OCI-LY1 (cell line): ENCODE measurements at regions not wholly inside any gene's neighbourhood (a gene's known extent, or its start where the extent isn't known, plus 50 kb on each side); places are given as distances from the start of the nearest gene placed in this dataset.

Source experiments
- H2AFZ ChIP-seq: fragments of 200-600 bp; sonication (generic), shearing (Covaris generic); 2 replicates; pipeline ENCODE4 v1.6.0; 2014; ENCODE audit warnings: antibody characterized with exemption, mild to moderate bottlenecking, low read length
- H3F3A ChIP-seq: fragments of 200-600 bp; sonication (generic), shearing (Covaris generic); 2 replicates; pipeline ENCODE4 v1.6.0; 2014; ENCODE audit warnings: mild to moderate bottlenecking, antibody characterized with exemption, low read length, moderate library complexity; ENCODE audit not compliant: insufficient read depth
- H3K27ac ChIP-seq: fragments of 200-600 bp; sonication (generic); 2 replicates; pipeline ENCODE4 v1.5.1; 2014; ENCODE audit warnings: low read length, mixed run types, mild to moderate bottlenecking, low read depth; ENCODE audit not compliant: poor library complexity, severe bottlenecking
- H3K27me3 ChIP-seq: fragments of 200-600 bp; sonication (generic); 2 replicates; pipeline ENCODE4 v1.6.0; 2014; ENCODE audit warnings: antibody characterized with exemption, mild to moderate bottlenecking, low read length, moderate library complexity; ENCODE audit not compliant: insufficient read depth
- H3K36me3 ChIP-seq: fragments of 200-600 bp; sonication (generic); 2 replicates; pipeline ENCODE4 v1.6.1; 2014; ENCODE audit warnings: mild to moderate bottlenecking, antibody characterized with exemption, low read length, moderate library complexity, mixed read lengths; ENCODE audit not compliant: insufficient read depth
- H3K4me1 ChIP-seq: fragments of 200-600 bp; sonication (generic); 2 replicates; pipeline ENCODE4 v1.5.1; 2014; ENCODE audit warnings: mild to moderate bottlenecking, low read length, moderate library complexity; ENCODE audit not compliant: insufficient read depth, severe bottlenecking
- H3K4me2 ChIP-seq: fragments of 200-600 bp; sonication (generic), shearing (Covaris generic); 2 replicates; pipeline ENCODE4 v1.6.1; 2014; ENCODE audit warnings: low read length
- H3K4me3 ChIP-seq: fragments of 200-600 bp; sonication (generic); 2 replicates; pipeline ENCODE4 v1.5.1; 2014; ENCODE audit warnings: low read length, low read depth, mild to moderate bottlenecking, mixed read lengths; ENCODE audit not compliant: poor library complexity, severe bottlenecking
- H3K79me2 ChIP-seq: fragments of 200-600 bp; shearing (Covaris generic); 2 replicates; pipeline ENCODE4 v1.6.1; 2016; ENCODE audit warnings: mixed run types, low read length, mixed read lengths; ENCODE audit not compliant: insufficient read depth
- H3K9ac ChIP-seq: fragments of 200-600 bp; sonication (generic), shearing (Covaris generic); 2 replicates; pipeline ENCODE4 v1.6.1; 2014; ENCODE audit warnings: mild to moderate bottlenecking, low read length, mixed read lengths
- H3K9me2 ChIP-seq: fragments of 200-600 bp; sonication (generic), shearing (Covaris generic); 2 replicates; pipeline ENCODE4 v1.6.1; 2014; ENCODE audit warnings: low read depth, mild to moderate bottlenecking, low read length, mixed read lengths
- H3K9me3 ChIP-seq: fragments of 200-600 bp; shearing (Covaris generic); 2 replicates; pipeline ENCODE4 v1.6.1; 2014; ENCODE audit warnings: low read length, mixed read lengths
- H4K20me1 ChIP-seq: fragments of 200-600 bp; sonication (generic), shearing (Covaris generic); 2 replicates; pipeline ENCODE4 v1.6.0; 2016; ENCODE audit warnings: mild to moderate bottlenecking, low read length; ENCODE audit not compliant: insufficient read depth
- EZH2 ChIP-seq: fragments of 200-600 bp; sonication (generic), shearing (Covaris generic); IDR thresholded peaks from 2 replicates; pipeline ENCODE4 v1.8.0; 2017; ENCODE audit warnings: borderline replicate concordance, mixed run types, mild to moderate bottlenecking, antibody characterized with exemption, low read length, moderate library complexity, mixed read lengths
- TF ChIP-seq, protein P1 (sequence below): fragments of 200-600 bp; sonication (generic), shearing (Covaris generic); IDR thresholded peaks from 2 replicates; pipeline ENCODE4 v1.5.1; 2017; ENCODE audit warnings: mild to moderate bottlenecking, antibody characterized with exemption, low read length, moderate library complexity, mixed read lengths

DNA sequence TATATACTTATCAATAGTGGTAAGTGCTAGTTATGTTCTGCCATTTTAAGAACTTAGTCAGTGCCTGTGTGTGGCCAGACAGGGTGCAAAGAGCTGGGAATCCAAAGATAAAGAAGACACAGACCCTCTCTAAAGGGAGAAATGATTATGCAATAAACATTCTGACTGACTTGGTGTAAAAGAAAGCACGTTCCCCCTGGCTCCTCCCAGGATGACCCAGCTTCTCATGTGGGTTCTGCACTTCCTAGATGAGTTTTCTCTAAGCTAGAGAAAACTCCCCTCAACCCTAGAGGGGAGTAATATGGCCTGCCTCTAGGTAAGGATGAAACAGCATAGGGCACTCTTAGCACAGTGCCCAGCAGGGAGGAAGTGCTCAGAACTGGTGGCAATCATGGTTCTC is 231.2 kb downstream of the VRK1 start:
- no peaks in the 10 kb centered on the region for H3K79me2 ChIP-seq
- TF ChIP-seq, protein P1, sequence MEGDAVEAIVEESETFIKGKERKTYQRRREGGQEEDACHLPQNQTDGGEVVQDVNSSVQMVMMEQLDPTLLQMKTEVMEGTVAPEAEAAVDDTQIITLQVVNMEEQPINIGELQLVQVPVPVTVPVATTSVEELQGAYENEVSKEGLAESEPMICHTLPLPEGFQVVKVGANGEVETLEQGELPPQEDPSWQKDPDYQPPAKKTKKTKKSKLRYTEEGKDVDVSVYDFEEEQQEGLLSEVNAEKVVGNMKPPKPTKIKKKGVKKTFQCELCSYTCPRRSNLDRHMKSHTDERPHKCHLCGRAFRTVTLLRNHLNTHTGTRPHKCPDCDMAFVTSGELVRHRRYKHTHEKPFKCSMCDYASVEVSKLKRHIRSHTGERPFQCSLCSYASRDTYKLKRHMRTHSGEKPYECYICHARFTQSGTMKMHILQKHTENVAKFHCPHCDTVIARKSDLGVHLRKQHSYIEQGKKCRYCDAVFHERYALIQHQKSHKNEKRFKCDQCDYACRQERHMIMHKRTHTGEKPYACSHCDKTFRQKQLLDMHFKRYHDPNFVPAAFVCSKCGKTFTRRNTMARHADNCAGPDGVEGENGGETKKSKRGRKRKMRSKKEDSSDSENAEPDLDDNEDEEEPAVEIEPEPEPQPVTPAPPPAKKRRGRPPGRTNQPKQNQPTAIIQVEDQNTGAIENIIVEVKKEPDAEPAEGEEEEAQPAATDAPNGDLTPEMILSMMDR: no peak
- TF ChIP-seq EZH2: no peak
- no peak overlapping the region for H3K27ac ChIP-seq
- H4K20me1 ChIP-seq: no peaks in the 10 kb centered on the region
- H3K4me3 ChIP-seq: no peak overlapping the region
- H3K4me1 ChIP-seq: no peaks in the 10 kb centered on the region
- H3K4me2 ChIP-seq: no peak overlapping the region
- H2AFZ ChIP-seq: no peak overlapping the region
- no peak overlapping the region for H3K9ac ChIP-seq
- no peaks in the 10 kb centered on the region for H3K9me3 ChIP-seq
- H3K36me3 ChIP-seq: no peaks in the 10 kb centered on the region
- 0 out of 2 replicates have a peak, but pooled peaks cover 9% of the 10 kb centered on the region for H3K27me3 ChIP-seq
- H3K9me2 ChIP-seq: no peaks in the 10 kb centered on the region
- H3F3A ChIP-seq: no peaks in the 10 kb centered on the region

DNA sequence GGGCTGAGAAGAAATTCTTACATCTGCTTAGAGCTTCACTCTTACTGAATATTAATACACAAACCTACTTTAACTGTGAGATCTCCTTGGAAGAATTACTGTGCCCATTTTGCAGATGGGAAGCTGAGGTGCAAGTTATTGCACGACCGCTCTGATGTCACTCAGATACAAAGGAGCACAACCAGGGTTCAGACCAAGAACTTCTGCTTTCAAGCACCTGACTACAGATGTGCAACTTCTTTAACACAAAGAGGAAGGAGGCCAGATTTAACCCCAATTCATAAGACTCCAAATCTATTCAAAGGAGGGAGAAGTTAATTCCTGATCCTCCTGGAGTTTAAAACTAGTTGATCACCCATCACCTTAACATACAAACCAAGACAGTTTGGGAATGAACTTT is 232.6 kb downstream of the VRK1 start:
- no peak overlapping the region for H3K9ac ChIP-seq
- H3K36me3 ChIP-seq: no peaks in the 10 kb centered on the region
- no peaks in the 10 kb centered on the region for H3K4me1 ChIP-seq
- no peaks in the 10 kb centered on the region for H4K20me1 ChIP-seq
- H3K4me2 ChIP-seq: no peak overlapping the region
- no peak overlapping the region for H3K27ac ChIP-seq
- H3K9me2 ChIP-seq: no peaks in the 10 kb centered on the region
- H3K79me2 ChIP-seq: no peaks in the 10 kb centered on the region
- no peak overlapping the region for H2AFZ ChIP-seq
- H3K9me3 ChIP-seq: no peaks in the 10 kb centered on the region
- no peak overlapping the region for H3K4me3 ChIP-seq
- no peak for TF ChIP-seq EZH2
- TF ChIP-seq, protein P1: no peak
- H3K27me3 ChIP-seq: 0 out of 2 replicates have a peak, but pooled peaks cover 9% of the 10 kb centered on the region
- no peaks in the 10 kb centered on the region for H3F3A ChIP-seq

DNA sequence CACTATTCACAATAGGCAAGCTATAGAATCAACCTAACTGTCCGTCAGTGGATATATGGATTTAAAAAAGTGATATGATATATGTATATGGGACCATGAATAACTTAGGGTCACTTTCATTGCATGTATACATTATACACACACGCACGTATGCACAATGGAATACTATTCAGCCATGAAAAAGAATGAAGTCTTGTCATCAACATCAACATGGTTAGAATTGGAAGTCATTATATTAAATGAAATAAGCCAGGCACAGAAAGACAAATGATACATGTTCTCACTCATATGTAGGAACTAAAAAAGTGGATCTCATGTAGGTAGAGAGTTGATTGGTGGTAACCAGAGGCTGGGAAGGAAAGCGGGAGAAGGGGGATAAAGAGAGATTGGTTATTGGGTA is 234.3 kb downstream of the VRK1 start:
- H3K4me1 ChIP-seq: no peaks in the 10 kb centered on the region
- TF ChIP-seq EZH2: no peak
- TF ChIP-seq, protein P1: no peak
- H3K9me3 ChIP-seq: no peaks in the 10 kb centered on the region

More for the DNA sequence above, 234.3 kb downstream of the VRK1 start:
- Histone ChIP-seq H3K27ac (no peak overlapping the region), H3K9ac (no peak overlapping the region), H3K4me3 (no peak overlapping the region), H2AFZ (no peak overlapping the region), H3K79me2 (no peaks in the 10 kb centered on the region), H3K4me2 (no peak overlapping the region), H3K9me2 (no peaks in the 10 kb centered on the region), H3K36me3 (no peaks in the 10 kb centered on the region), H4K20me1 (no peaks in the 10 kb centered on the region), H3F3A (no peaks in the 10 kb centered on the region), H3K27me3 (no peaks in the 10 kb centered on the region)
